NCI-H82 (cell line): ENCODE measurements at regions not wholly inside any gene's neighbourhood (a gene's known extent, or its start where the extent isn't known, plus 50 kb on each side); places are given as distances from the start of the nearest gene placed in this dataset.
A peak's percentile ranks its signal among the peaks of the same experiment; 100 is the strongest.

ENCODE experiments used
- DNase-seq: peaks from one replicate; lab custom pipeline; 2025; lab: John Stamatoyannopoulos, UW

DNA sequence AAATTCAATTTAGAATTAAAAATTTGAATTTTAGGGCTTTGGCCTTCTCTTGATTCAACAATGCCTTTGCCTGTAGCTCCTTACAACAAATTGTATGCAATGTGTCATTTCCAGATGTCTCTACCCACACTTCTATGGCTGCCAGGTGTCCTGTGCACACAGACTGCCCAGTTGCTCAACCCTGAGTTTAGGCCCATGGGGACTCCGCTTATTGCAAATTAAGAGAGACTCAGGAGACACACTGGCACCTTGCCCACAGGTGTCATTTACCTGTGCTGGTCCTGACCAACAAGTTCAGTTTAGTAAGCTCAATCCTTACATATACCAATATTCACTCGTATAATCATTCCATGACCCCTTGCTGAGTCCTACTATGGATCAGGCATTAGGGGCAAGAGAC, 236.1 kb downstream of the OMA1 start:
- DNase-seq: no peak

DNA sequence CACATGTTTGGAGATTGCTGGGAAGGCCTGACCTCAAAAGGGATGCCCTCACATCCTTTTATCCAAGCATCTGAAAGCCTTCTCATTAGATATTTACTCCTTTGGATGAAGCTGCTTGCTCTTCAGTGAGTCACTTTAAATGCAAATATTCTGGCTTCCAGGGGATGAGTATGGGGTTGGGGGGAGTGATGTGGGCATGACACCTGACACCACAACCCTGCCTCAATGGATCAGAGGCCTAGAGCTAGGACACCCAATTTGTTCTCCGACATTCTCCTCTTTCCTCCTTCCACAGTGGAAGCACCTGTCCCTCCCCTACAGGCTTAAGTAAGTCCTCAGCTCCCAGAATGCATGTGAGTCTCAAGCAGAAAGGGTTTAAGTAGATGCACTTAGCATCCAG, 238.3 kb downstream of the OMA1 start:
- DNase-seq: no peak

DNA sequence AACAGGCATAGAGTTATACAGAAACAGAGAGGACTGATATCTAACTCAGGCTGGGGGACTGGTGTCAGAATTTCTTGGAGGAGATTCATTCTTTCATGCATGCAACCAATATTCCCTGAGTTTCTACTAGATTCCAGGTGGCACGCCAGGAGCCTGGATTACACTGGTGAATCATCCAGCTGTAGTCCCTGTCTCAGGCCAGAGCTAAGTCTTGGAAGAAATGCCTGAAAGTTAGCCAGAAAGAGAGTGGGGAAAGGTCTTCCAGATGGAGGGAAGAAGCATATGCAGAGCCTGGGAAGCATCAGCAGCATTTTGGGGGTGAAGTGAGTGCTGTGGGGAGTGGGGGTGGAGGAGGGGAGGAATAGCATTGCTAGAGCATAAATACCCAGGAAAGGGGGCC, 239.1 kb downstream of the OMA1 start:
- no peak for DNase-seq

DNA sequence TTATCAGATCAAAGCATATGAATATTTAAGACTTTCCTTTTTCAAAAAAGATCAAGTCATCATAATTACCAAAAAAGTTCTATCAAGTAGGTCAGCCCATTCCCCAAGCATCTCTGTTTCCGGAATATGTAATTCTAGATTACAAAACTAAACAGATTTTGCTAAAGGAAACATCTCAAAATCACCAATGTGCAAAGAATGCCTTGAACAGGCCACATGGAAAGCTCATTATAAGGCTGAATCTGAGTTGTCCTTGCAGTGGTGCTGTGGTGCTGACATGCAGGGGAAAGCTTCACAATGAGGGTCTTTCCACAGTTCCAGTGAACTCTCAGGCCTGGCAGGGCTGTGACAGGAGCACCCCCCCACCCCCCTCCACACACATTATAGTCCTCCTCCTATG, 240.9 kb downstream of the OMA1 start:
- DNase-seq: no peak

DNA sequence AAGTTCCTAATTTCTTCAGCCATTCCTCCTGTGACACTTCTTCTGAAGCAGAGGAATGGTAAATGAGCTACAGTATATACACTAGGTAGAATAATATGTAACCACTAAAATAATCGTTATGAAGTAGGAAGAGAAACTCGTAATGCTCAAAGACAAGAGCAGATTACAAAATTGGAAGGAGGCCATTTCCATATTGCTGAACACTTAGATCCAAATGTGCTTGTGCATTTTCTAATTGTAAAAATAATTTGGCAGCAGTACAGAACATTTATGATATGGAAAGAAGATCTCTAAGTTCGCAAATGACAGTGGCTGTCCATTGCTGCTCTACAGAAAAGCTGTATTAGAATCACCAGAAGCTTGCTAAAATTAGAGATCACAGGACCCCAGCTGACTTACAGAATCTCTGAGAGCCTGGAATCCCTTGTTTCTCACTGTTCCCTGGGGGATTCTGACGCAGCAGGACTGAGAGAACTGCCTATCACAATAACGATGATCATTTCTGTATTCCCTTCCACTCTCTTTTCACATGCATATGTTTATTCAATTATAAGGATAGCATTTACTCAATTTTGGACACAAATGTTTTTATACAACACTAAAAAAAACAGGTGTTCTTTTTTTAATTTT, 242.1 kb downstream of the OMA1 start:
- DNase-seq: no peak

DNA sequence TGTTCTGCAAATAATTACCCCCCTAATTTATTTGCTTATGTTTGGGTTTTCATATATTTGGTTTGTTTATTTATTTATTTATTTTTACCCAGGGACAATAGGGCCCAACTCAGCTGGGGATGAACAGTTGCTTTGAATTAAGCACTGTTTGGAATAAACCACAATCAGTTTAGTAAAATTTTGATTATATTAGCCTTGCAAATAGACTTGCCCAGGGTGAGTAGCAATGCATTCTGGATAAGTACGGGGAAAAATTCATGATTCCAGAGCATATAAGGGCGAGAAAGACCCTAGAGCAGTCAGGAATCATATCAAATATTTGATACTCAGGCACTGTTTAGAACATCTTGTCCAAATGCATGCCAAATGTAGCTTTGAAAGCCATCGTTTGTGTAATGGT, 242.7 kb downstream of the OMA1 start:
- no peak for DNase-seq

DNA sequence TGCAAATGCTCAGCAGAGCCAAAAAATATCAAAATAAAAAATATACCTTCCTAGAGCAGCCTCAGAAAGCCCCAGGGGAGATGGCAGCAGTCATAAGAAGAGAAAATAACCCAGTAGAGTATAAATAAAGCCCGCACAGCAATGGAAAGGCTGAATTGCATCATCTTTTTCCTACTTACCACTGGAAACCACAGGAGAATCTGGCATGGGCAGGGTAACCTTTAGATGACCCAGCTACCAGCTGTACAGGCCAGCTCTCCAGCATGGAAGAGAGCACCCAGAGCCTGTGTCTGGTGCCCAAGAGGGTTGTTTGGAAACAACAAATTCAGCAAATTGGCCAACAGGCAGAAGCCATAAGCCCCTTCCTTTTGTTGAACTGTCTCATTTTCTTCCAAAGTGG, 253.1 kb downstream of the OMA1 start:
- no peak for DNase-seq

DNA sequence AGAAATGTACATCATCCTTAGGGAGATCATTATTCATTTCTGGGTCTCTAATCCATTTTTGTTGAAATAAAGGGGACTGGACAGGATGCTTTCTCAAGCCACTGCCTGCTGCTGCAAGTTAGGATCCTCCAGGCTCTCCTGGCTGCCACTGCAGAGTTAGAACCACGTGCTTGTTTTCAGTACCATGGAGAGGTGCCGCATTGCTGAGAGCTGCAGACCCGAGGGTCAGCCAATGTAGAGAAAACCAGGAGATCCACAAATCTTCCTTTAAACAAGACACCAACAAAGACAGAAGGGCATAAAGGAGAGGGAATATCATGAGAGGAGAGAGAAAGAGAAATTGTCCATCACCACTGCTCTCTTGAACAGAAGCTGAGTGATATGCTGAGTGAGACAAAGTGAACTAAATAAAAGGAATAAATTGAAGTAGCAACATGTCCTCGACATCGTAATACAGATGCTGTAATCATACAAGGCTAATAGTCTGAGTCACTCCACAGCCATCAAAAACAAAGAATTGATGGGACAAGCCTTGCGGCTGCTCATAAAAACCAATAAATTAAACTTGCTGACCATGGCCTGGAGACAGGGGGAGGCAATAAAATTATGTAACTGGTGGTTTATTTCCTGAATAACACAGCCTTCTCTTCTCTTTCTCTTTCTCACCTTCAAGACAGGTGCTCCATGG, 255.7 kb downstream of the OMA1 start:
- no peak for DNase-seq

DNA sequence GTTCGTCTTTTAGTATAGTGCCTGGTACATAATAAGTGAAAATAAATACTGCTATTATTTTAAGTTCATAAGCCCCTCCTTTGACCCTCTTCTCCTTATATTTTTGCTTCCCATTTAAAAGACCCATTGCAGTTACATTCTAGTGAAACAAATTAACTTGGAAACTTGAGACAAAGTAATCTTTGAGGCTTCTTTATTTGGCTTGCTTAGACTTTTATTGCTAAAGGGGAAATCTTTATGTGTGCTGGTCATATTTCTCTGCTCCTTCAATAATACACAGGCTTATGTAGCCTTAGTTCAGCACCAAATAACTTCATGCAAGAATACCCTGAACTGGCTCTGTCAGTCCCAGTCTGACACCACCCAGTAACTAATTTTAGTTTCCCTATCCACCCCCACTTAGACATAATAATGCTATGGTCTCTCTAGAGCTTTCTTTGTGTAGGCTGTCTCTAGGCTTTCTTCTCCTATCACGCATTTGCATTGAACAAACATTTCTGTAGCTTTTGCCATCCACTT, 257.8 kb downstream of the OMA1 start:
- DNase-seq: no peak

DNA sequence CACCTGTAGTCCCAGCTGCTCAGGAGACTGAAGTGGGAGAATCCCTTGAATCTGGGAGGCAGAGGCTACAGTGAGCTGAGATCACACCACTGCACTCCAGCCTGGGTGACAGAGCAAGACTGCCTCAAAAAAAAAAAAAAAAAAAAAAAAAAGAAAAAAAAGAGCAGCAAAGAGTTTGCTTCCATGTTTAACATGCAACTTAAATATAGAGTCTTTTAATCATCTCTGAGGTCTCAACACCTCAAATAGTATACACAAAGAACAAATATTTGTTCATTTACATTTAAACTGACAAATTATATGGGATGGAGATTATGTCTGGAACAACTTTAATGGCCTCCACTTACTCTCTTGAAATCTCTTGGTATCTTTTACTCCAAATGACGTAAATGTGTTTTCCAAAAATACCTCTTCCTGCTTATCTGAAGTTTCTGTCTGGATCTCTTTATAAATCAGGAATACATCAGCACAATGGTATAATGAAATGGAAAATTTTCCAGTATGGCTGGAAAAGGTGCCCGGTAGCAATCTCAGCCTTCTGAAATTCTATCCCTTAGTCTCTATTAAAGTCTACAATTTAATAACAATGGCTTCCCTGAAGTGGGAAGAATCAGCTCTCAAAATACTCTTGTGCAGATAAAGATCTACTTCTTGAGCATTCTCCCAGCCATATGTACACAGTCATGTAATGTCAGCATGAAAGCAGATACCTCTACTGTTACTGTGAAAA, 258.5 kb downstream of the OMA1 start:
- no peak for DNase-seq

DNA sequence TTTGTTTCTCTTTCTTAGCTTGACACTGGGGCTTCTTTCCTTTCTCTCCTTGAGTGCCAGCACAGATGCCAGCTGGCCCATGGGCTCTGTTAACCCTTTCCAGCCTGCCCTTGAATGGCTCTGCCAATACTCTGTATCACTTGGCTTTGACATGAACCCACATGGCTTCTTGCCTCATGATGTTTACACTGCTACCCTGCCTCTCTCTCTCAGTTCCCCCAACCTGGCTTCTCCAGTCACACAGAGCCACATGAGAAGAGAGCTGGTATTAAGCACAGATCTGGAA, 262.4 kb downstream of the OMA1 start:
- DNase-seq: no peak

DNA sequence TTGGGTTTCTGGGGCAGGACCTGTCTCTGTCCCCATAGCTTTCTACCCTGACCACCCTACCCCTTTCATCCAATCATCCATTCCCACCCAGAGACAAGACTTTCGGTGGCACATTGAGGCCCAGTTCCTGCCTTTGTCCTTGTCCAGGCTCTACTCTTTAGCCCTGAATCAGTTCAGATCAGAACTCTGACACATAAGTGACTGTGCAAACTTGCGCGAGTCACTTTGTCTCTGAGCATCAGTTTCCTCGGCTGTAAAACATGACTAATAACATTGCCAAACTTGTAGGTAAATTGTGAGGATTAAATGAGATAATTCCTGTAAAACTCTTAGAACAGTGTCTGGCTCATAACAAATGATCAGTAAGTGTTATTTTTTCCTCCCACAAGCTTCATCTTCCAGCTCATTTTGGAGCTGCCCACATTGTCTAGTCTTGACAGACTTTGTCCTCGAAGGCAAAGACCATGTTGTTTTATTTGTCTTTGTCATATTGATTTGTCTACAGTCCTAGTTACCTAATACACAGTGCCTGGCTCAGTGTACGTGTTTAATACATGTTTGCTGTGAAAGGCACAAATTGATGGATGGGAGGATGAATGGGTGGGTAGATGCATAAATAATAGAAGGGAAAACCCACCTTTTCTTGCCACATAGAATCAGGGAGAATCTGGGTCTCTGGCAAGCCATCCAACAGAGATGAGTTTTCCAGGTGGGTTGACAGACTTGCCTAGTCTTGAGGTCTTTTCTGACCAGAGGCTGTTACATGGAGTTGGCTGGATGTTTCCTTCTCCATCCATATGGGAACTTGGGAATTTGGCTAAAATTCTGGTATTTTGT, 262.9 kb downstream of the OMA1 start:
- no peak for DNase-seq

DNA sequence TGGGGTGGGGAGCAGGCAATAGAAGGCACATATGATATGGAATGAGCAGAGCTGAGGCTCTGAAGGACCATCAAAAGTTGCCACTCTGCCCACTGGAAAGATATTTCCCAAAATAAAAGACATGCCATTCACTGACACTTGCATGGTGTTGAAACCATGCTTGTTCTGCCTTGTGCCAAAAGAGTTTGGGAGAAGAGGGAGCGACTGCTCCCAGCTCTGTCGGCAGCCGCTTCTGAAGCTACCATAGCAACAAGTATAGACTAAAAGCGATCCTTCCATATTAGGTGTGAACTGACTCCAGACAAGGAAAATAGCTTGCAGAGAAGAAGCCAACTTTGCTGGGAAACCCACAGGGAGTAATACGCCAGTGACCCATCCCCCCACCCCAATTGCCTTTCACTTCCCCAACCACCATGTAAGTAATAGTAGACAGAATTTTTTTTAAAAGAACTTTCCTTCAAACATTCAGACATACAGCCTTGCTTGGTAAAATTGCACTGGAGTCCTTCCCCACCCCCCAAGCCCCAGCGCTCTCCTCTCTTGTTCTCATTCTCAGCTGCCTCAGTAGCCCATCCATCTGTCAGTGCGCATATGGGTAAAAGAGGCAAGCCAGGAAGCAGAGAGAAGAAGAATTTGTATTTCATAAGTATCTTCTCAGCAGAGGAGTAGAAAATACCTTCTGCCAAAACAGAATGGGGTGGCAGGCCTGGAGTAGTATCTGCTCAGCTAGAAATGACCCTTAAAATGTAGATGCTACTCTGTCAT, 263.7 kb downstream of the OMA1 start:
- DNase-seq: no peak

DNA sequence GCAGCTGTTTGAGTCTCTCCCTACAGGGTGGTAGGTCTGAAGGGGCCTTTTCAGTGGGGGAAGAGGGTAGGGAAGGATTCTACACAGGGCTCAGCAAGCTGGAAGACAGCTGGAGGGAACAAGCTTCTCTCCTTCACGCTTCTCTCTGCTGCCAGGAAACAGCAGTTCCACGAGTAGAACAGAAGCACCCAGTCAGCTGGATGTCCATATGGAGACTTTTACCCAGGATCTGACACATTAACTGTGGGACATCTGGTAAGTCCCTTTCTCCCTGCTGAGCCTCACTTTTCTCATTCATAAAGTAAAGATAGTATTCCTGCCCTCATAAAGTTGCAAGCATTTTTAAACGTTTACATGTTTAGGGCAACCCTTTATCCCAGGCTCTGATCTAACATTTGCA, 280.3 kb downstream of the OMA1 start:
- peak; percentile 74 for DNase-seq

DNA sequence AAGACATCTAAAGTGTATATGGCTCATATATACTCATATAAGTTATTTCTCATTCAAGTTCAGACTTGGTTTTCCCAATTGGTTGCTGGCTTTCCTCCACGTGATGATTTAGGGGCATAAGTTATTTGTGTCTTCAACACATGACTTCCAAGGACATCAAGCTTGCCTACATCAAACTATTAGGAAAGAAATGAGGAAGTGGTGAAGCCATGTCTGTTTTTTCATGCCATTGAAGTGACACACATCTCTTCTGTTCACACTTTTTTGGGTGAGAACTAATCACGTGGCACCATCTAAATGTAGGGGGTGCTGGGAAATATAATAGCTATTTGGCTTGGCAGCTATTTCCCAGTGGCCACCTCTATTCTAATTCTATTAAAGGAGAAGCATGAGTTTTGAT, 282.1 kb downstream of the OMA1 start:
- no peak for DNase-seq

DNA sequence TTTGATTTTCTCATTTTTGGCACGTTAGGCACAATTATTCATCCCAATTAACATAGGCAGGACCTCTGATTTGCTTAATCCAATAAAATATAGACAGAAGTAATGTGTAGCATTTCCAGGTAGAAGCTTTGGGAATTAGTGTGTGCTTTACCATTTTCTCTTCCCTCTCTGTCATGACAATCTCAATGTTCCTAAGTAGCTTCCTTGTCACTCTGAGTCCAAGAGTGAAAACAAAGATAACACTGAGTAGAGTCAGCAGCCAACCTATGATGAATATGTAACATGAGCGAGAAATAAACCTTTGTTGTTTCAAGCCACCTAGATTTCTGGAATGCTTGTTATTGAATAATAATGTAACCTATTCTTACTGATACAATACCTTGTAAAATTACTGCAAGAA, 283.8 kb downstream of the OMA1 start:
- no peak for DNase-seq

DNA sequence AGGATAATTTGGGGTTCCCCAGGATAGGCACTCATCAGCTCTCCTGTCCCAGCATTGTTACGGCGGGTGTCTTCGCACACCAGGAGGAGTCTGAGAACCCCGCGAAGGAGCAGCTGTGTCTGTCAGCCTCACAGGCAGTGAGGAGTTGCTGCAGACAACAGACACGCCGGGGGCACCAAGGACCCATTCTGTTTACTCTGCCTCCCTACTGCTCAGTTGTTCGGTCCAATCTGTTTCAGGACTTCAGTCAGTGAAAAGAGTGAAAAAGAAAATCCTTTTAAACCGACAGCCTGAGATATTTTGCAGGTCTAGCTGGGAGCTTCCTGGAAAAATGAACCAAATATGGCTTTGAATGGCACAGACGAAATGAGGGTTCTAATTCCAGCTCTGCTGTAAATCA, 288.4 kb downstream of the OMA1 start:
- no peak for DNase-seq

DNA sequence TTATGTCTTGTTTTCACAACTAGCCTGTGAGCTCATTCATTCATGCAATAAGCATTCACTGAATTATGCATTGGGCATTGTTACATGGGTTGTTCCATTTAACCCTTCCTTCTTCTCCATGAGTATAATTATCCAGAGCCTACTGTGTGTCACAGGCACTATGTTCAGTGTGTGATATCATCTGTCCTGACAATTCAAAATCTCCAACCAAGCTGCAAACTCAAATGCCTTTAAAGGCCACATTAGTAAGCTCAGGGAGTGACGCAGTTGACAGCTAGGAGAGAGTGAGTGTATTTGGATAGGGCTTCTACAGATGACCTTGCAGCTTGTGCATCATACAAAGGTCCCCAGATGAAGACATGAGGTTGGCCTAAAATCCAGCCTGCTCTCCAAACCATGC, 289.5 kb downstream of the OMA1 start:
- no peak for DNase-seq

DNA sequence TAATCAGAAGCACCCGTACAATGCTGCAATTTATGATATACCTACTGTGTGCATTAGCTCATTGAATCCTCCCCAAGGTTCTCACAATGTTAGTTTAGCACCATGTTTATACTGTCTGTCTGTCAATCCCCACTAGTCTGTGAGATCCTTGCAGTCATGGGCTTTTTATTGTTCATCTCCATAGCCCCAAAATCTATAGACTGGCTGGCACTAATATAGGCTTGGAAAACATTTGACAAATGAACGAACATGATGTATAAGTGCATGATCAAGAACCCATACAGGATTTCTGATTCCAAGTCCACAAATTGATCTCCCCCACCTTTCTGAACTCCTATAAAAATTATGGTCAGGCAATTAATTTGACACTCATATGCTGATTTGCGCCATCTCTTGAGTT, 290.0 kb downstream of the OMA1 start:
- no peak for DNase-seq

DNA sequence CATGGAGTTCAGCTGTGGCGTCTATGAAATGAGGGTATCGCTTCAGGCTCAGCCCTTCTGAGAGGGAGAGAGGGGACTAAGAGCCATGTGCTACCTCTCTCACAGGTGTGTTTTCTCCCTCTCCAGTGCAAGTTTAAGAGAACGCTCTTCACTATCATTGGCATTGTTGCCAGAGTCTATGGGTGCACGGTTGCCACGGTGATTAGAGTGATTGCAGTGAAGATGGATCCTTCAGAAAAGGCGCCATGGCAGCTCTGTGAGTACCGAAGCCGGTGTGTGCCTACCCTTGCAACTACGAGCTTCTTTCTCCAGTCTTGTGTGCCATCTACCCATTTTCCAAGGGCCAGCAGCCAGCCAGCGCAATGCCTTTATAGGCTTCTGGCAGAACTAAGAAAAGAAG, 290.5 kb downstream of the OMA1 start:
- no peak for DNase-seq

DNA sequence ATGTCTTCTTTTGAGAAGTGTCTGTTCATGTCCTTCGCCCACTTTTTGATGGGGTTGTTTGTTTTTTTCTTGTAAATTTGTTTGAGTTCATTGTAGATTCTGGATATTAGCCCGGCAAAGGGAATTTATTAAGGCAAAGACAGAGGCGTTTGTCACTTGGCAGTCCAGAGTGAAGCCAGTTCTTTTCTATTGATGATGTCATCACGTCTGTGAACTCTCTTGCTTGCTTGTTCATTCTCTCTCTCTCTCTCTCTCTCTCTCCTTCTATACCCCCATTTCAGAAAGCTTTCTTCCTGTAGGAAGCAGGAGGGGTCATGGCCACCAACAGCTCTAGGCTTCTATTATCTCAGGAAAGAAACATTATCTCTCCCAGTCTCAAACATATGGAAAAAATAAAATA, 291.3 kb downstream of the OMA1 start:
- no peak for DNase-seq
